HEK293T (cell line): ENCODE measurements at regions not wholly inside any gene's neighbourhood (a gene's known extent, or its start where the extent isn't known, plus 50 kb on each side); places are given as distances from the start of the nearest gene placed in this dataset.

Experiments used
- BHLHE40 ChIP-seq: fragments of 450-650 bp; IDR thresholded peaks from 2 replicates; pipeline ENCODE4 v1.6.1; 2016; ENCODE audit warnings: mild to moderate bottlenecking, moderate library complexity, borderline replicate concordance
- CTBP1 ChIP-seq: fragments of 450-650 bp; IDR thresholded peaks from 2 replicates; pipeline ENCODE4 v1.6.1; 2016; ENCODE audit warnings: borderline replicate concordance
- FOXA1 ChIP-seq: fragments of 450-650 bp; IDR thresholded peaks from 2 replicates; pipeline ENCODE4 v1.6.1; 2016; ENCODE audit warnings: mild to moderate bottlenecking
- FOXM1 ChIP-seq: fragments of 450-650 bp; IDR thresholded peaks from 2 replicates; pipeline ENCODE4 v1.6.1; 2017; ENCODE audit warnings: mild to moderate bottlenecking, borderline replicate concordance
- SUZ12 ChIP-seq: fragments of 450-650 bp; IDR thresholded peaks from 2 replicates; pipeline ENCODE4 v1.6.1; 2016; ENCODE audit warnings: mild to moderate bottlenecking
- TARDBP ChIP-seq: fragments of 450-650 bp; IDR thresholded peaks from 2 replicates; pipeline ENCODE4 v1.6.1; 2016

GRCh38 chr4:35608205-35608604 lies 636.1 kb downstream of the ARAP2 start:
- TF ChIP-seq FOXA1: no peak
- TF ChIP-seq BHLHE40: no peak
- no peak for TF ChIP-seq CTBP1
- TF ChIP-seq SUZ12: no peak
- TF ChIP-seq TARDBP: no peak
- TF ChIP-seq FOXM1: no peak
